Brain microvascular endothelial cell (primary cell): ENCODE measurements at regions not wholly inside any gene's neighbourhood (a gene's known extent, or its start where the extent isn't known, plus 50 kb on each side); places are given as distances from the start of the nearest gene placed in this dataset.
A peak's percentile ranks its signal among the peaks of the same experiment; 100 is the strongest.

Source experiments
- DNase-seq: peaks from one replicate; pipeline ENCODE4 v3.0.0-alpha.2; 2020
- H3K27ac ChIP-seq: fragments of 250-450 bp; sonication (Bioruptor Pico); 2 replicates; pipeline ENCODE4 v1.5.1; 2020; ENCODE audit warnings: mild to moderate bottlenecking, moderate library complexity
- H3K27me3 ChIP-seq: fragments of 250-450 bp; sonication (Bioruptor Pico); replicated peaks from 2 replicates; pipeline ENCODE4 v1.5.1; 2020; ENCODE audit warnings: mild to moderate bottlenecking
- H3K36me3 ChIP-seq: fragments of 250-450 bp; sonication (Bioruptor Pico); replicated peaks from 2 replicates; pipeline ENCODE4 v1.5.1; 2020; ENCODE audit warnings: mild to moderate bottlenecking
- H3K4me3 ChIP-seq: 2 replicates; pipeline ENCODE4 v1.5.1; 2011; ENCODE audit warnings: low read depth, mild to moderate bottlenecking, control low read depth, low read length, moderate library complexity
- CTCF ChIP-seq: IDR thresholded peaks from 2 replicates; pipeline ENCODE4 v1.5.1; 2011; ENCODE audit warnings: low read depth, mild to moderate bottlenecking, moderate library complexity, low read length, control low read depth, inconsistent platforms; ENCODE audit errors: missing control alignments
- in situ Hi-C: cut with HindIII; loops from 2 replicates; pipeline ENCODE4 v1.10.0; 2017; ENCODE audit warnings: low sequenced_read_pairs, low pct_ligation_motif_present

GRCh38 chr7:13518738-13519137 is 470.7 kb downstream of the ETV1 start:
- H3K27ac ChIP-seq = no peak overlapping the region
- in situ Hi-C loops = no loop called here
- no peak for TF ChIP-seq CTCF
- H3K27me3 ChIP-seq = no peaks in the 10 kb centered on the region
- no peak overlapping the region for H3K4me3 ChIP-seq
- no peaks in the 10 kb centered on the region for H3K36me3 ChIP-seq
- no peak for DNase-seq

DNA sequence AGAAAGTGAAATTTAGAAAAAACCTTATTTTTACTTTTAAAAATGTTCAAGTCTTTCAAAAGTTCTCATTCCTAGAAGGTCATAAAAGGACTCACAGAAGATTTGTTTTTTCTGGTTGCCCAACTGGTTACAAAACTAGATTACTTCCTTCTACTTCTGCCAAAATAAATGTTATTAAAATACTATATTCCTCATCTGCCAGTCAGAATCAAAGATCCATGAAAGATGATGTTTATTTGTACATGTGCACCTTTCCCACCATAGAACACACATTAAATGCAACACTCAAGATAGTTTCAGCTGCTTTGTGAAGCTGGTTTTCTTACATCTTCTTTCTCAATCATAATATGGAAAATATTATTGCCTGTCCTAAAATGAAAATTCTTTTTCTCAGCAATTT is 465.4 kb downstream of the ETV1 start:
- no peak for DNase-seq
- no peak for TF ChIP-seq CTCF
- H3K27me3 ChIP-seq = no peaks in the 10 kb centered on the region
- H3K27ac ChIP-seq = no peak overlapping the region
- in situ Hi-C loops = no loop called here
- H3K36me3 ChIP-seq = no peaks in the 10 kb centered on the region
- H3K4me3 ChIP-seq = no peak overlapping the region

GRCh38 chr7:13532028-13532753 is 457.3 kb downstream of the ETV1 start:
- DNase-seq = no peak
- Histone ChIP-seq H3K27ac (no peak overlapping the region), H3K4me3 (no peak overlapping the region), H3K36me3 (no peaks in the 10 kb centered on the region), H3K27me3 (no peaks in the 10 kb centered on the region)
- in situ Hi-C loops = no loop called here
- TF ChIP-seq CTCF = no peak

DNA sequence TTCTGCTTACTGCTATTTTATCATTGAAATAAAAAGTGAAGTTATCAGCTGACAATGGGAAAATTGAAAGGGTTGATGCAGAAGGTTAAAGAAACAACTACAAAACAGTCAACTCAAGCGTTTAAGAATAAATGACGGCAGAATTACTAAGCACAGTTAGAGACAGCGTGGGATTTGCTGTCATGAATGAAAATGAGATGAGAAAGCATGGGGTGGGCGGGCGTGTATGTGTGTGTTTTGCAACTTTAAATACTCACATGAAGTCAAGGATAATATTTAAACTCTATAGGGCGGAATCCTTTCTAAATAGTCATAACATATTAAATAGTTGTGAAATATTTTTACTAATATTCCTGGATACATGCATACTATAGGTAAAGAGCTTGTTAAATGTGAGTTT is 450.8 kb downstream of the ETV1 start:
- no peak for TF ChIP-seq CTCF
- Histone ChIP-seq H3K27me3 (no peaks in the 10 kb centered on the region), H3K36me3 (no peaks in the 10 kb centered on the region), H3K27ac (no peak overlapping the region), H3K4me3 (no peak overlapping the region)
- peak; percentile 70 for DNase-seq
- in situ Hi-C loops = no loop called here

GRCh38 chr7:13540429-13540828 is 449.0 kb downstream of the ETV1 start:
- Histone ChIP-seq H3K27me3 (no peaks in the 10 kb centered on the region), H3K36me3 (no peaks in the 10 kb centered on the region), H3K27ac (peak overlapping the region; percentile 2), H3K4me3 (no peak overlapping the region)
- peak; percentile 74 for DNase-seq
- TF ChIP-seq CTCF = no peak
- in situ Hi-C loops = no loop called here

GRCh38 chr7:13541326-13541725 is 448.1 kb downstream of the ETV1 start:
- no peak overlapping the region for H3K4me3 ChIP-seq
- TF ChIP-seq CTCF = no peak
- in situ Hi-C loops = no loop called here

More at GRCh38 chr7:13541326-13541725, 448.1 kb downstream of the ETV1 start:
- no peak for DNase-seq
- no peaks in the 10 kb centered on the region for H3K36me3 ChIP-seq
- no peak overlapping the region for H3K27ac ChIP-seq
- H3K27me3 ChIP-seq = no peaks in the 10 kb centered on the region
